Adipose tissue (tissue), 3 donors: ENCODE measurements at regions not wholly inside any gene's neighbourhood (a gene's known extent, or its start where the extent isn't known, plus 50 kb on each side); places are given as distances from the start of the nearest gene placed in this dataset.
"Not testable (repeated sequence)": the region's sequence is repeated elsewhere in the genome, so short reads cannot be mapped to it uniquely, and the experiment has no call there.

Experiments
- H3K27ac ChIP-seq: one replicate; pipeline ENCODE4 v1.5.1; 2013; ENCODE audit warnings: low read depth, low read length
- WGBS, 3 donors: extraction: QIAGEN DNeasy Blood & Tissue Kit; methylation state at CpG; one replicate each; pipeline ENCODE4 v1.1.7; 2013; 5-methylcytosine and 5-hydroxymethylcytosine counted together
- donor health status: healthy with polysubstance abuse.
- donor health status: Bipolar disorder and iron deficiency.
- donor health status: healthy.

DNA sequence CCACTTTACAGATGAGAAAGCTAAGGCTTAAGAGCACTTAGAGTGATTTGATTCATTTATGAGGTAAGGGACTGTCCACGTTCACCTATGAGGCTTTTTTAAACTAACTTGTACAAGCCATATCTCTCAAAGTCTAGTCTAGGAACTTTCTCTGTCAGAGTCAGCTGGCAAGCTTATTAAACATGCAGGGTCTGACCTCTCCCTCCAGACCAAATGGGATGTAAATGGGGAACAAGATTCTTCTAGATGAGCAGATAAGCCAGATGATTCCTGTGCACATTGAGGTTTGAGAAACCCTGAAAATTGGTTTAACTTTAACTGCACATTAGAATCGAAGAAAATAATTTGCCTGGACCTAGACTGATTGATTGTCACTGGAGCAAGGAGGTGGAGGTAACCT lies 160.0 kb upstream of the SPRY1 start:
- H3K27ac ChIP-seq, result no peak overlapping the region
- 63 to 75% (median 63%) methylated on average over 2 of the region's 2 CpGs for whole genome bisulfite sequencing, 3 donors

DNA sequence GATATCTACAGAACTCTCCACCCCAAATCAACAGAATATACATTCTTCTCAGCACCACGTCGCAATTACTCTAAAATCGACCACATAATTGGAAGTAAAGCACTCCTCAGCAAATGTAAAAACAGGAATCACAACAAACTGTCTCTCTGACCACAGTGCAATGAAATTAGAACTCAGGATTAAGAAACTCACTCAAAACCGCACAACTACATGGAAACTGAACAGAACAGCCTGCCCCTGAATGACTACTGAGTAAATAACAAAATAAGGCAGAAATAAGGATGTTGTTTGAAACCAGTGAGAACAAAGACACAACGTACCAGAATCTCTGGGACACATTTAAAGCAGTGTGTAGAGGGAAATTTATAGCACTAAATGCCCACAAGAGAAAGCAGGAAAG lies 156.3 kb upstream of the SPRY1 start:
- WGBS, 3 donors, result 55 to 93% (median 73%) methylated on average over 5 of the region's 5 CpGs
- not testable (repeated sequence) for H3K27ac ChIP-seq

- not testable (repeated sequence) for H3K27ac ChIP-seq
- WGBS, 3 donors, result 92 to 96% (median 95%) methylated on average over 3 of the region's 3 CpGs
These were observed 153.4 kb upstream of the SPRY1 start for GRCh38 chr4:123243220-123243619.

- 45 to 74% (median 50%) methylated on average over 6 of the region's 6 CpGs for WGBS, 3 donors
- H3K27ac ChIP-seq, result no peak overlapping the region
These were observed 152.5 kb upstream of the SPRY1 start for GRCh38 chr4:123244137-123244536.

DNA sequence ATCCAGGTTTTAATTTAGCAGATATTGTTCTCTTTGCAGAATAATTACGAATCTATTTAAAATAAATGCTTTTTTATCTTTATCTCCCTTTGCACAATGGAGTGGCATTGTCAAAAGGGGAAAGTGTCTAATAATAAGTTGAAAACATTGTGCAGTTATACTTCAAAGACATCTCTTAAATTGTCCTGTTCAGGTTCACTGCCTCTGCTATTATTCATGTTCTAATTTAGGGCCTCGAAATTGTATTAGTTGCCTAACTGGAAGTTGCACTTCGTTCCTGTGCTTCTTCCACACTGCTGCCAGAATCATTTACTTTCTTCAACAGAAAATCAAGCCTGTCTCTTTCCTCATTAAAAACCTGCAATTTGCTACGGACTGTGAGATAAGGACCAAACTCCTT lies 150.5 kb upstream of the SPRY1 start:
- no peak overlapping the region for H3K27ac ChIP-seq
- 47 to 83% (median 49%) methylated on average over 4 of the region's 4 CpGs for WGBS, 3 donors

GRCh38 chr4:123248085-123248659 lies 148.4 kb upstream of the SPRY1 start:
- 35 to 76% (median 43%) methylated on average over 1 of the region's 1 CpG for WGBS, 3 donors
- H3K27ac ChIP-seq, result no peak overlapping the region

DNA sequence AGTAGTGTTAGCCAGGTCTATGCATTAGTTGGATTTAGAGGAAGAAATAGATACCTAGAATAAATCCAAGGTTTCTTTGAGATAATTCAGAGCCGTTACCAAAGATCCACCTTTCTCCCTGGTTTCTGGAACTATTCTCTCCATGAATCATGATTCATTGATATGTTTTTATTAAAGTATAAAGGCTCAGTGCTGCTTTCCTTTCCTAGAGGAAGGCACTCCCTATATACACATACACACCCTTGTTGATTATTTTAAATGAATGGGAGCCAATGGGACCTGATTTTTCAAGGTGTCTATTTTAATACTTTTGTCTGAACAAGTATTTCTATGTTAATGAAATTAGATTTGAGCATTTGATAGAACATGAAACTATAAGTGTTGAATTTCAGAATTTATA lies 146.8 kb upstream of the SPRY1 start:
- 61 to 81% (median 68%) methylated on average over 1 of the region's 1 CpG for WGBS, 3 donors
- H3K27ac ChIP-seq, result no peak overlapping the region

DNA sequence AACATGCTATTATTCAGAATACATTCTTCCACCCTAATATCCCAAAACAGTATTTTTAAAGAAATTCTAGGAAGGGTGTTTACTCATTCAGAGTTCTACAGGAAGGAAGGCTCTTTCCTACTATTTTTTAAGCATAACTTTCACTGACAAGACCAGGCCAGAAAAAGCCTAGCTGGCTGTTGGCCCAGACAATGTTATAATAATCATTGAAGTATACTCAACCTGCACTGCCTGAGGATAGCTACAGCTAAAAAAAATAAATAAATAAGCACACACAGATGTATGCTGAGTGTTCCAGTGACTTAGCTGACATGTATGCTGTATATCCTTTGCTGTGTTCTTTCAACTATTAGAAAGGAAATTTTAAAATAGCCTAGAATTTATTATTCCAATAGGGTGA lies 145.8 kb upstream of the SPRY1 start:
- H3K27ac ChIP-seq, result no peak overlapping the region

DNA sequence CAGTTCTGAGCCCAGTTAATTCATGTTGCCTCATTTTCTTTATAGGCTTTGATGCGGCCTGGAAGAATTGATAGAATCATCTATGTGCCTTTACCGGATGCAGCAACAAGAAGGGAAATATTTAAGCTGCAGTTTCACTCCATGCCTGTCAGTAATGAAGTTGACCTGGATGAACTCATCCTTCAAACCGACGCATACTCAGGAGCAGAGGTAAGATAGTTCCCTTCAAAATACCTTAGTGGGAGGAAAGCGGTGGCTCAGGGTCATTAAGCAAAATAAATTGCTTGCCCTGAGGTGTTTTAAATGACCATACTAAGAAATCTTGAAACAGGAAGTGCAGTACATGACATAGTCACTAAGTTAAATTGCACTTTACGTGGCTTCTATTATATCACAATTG lies 140.6 kb upstream of the SPRY1 start:
- WGBS, 3 donors, result 89 to 92% (median 90%) methylated on average over 6 of the region's 6 CpGs

DNA sequence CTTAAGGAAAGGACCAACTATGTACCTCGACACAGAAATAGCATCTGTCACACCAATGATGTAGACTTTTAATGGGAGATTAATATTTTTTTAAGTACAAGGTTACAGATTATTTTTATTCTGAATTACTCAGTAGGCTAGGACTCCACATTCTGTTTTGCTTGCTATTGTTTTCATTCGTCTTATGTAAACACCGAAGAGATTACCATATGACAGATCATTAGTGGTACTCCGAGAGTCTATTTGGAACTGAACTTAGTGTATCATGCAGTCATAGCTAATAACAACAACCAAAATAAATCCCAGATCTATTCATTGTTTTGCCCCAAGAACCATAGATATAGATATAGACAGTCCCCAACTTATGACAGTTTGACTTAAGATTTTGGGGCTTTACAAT lies 139.7 kb upstream of the SPRY1 start:
- no peak overlapping the region for H3K27ac ChIP-seq
- WGBS, 3 donors, result 89 to 96% (median 94%) methylated on average over 4 of the region's 4 CpGs

More for the DNA sequence above, 140.6 kb upstream of the SPRY1 start:
- no peak overlapping the region for H3K27ac ChIP-seq

DNA sequence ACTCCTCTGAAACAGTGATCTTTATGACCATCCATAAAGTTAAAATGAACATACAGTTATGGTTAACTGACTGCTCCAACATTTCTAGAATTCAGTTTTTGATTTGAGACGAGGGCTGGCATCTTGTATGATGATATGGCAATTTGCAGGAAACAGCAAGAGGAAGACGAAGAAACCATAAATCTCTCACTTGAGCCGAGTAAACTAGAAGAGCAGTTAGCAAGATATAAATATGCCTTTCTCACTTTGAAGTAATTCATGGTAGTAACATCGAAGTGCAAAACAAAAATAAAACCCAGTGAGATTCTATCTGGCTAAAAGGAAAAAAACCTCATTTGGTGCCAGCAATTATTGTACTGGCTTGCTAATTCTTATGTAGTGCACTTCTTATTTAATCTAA lies 139.0 kb upstream of the SPRY1 start:
- H3K27ac ChIP-seq, result no peak overlapping the region

DNA sequence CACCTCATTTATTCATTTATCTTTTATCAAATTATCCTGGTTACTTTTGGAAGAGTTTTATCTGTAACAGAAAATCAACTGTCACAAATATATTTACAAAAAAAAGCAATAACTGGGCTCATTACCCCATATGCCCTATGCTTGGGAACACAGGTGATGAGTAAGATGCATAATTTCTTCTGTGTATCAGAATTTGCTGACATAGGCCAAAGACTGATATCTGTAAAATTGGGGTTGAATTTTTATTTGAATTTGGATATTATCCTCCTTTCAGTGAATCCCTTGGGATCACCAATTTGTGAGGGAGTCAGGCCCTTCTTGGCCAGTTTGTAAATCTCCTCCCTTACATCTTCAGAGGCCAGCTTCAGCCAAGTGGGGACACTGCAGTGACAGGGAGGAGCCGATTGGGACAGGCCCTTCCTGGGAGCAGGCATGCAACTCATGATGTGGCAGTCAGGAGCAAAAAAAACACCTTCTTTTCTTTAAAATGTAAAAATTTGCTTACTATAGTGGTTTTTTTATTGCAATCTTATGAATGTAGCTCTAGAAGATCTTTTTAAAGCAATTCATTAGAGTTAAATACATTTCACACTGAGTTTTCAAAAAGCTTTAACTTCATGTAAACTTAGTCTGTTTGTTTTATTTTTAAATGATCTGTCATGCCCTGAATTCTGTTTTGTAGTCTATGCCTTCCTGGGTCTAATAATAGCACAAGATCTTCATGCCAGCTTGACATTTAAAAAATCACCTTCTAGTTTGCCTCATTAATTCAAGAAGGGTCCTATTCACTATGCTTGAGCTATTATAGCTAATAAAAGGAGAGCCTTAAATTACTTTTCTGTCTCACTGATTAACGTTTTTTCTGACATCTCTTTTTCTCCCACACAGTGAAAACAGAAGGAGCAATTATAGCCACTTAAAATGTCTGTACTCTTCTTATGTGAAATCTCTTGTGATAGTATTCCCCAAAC lies 136.6 kb upstream of the SPRY1 start:
- WGBS, 3 donors, result 50 to 72% (median 50%) methylated on average over 2 of the region's 2 CpGs
- no peak overlapping the region for H3K27ac ChIP-seq

More for the DNA sequence above, 139.0 kb upstream of the SPRY1 start:
- WGBS, 3 donors, result 26 to 75% (median 30%) methylated on average over 4 of the region's 4 CpGs

DNA sequence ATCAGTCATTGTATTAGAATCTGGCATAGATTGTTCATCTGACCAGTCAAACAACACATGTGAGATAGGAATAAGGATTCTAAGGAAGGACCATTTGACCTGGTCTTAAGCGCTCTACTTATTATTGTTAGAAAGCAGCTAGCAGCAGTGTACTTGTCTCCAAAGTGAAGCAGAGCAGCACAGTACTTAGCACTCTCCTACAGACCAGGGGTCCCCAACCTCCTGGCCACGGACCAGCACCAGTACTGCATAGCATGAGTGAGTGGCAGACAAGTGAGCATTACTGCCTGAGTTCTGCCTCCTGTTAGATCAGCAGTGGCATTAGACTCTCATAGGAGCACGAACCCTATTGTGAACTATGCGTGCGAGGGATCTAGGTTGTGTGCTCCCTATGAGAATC lies 135.9 kb upstream of the SPRY1 start:
- H3K27ac ChIP-seq, result no peak overlapping the region

DNA sequence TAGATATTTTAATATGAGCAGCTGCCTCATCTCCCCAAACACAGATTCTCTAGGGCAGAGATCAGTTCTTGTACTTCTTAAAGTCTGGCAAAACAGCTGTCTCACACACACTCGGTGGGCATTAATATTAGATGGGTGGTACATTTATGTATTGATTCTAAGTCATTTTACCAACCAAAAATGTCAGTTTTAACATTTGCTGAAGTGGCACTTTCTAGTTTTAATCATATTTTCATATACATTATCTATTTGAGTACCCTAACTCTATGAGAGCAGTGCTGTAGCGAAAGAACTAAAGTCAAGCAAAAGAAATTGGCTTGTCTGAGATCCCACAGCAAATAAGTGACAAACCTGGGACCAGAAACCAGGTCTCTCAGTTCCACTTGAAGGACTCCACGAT lies 134.5 kb upstream of the SPRY1 start:
- WGBS, 3 donors, result 88 to 90% (median 89%) methylated on average over 3 of the region's 3 CpGs
- H3K27ac ChIP-seq, result no peak overlapping the region

More for the DNA sequence above, 135.9 kb upstream of the SPRY1 start:
- WGBS, 3 donors, result 95 to 96% (median 95%) methylated on average over 5 of the region's 5 CpGs

DNA sequence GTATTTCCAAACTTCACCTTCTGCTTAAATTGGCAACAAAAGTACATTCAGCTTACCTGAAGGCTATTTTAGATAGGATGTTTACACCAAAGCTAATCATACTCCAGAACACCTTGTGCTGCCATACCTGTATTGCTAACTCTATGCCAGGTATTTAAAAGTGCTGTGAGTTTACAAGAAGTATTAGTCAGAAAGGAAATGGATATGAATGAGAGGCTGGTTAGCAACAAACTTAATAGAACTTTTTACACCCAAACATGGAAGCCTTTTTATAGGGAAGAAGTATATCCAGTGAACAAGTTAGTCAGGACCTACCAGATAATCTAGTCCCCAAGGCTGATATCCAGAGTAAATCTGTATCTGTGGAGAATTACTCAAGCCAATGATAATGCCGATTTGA lies 131.2 kb upstream of the SPRY1 start:
- no peak overlapping the region for H3K27ac ChIP-seq
- WGBS, 3 donors, result 82 to 92% (median 88%) methylated on average over 1 of the region's 1 CpG

GRCh38 chr4:123266221-123266620 lies 130.4 kb upstream of the SPRY1 start:
- H3K27ac ChIP-seq, result no peak overlapping the region

- WGBS, 3 donors, result 95 to 99% (median 95%) methylated on average over 3 of the region's 3 CpGs
- H3K27ac ChIP-seq, result no peak overlapping the region
These were observed 117.8 kb upstream of the SPRY1 start for GRCh38 chr4:123278755-123279154.

DNA sequence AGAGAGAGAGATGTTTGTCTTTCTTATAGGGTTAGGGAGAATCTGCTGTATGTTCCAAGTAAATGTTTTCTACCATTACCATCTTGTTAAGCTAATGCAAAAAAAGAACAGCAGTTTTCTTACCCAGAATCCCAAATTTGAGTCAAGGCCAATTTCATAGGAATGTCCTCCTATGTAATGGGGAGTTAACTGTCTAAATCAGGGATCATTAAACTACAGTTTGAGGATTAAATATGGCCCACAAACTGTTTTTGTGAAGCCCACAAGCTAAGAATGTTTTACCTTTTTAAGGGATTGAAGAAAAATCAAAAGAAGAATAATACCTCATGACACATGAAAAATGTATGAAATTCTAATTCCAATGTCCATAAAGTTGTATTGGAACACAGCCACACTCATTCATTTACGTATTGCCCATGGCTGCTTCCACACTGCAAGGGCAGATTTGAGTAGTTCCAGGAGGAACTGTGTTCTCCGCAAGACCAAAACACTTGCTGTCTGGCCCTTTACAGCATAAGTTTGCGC lies 113.2 kb upstream of the SPRY1 start:
- no peak overlapping the region for H3K27ac ChIP-seq
- 81 to 98% (median 87%) methylated on average over 3 of the region's 3 CpGs for WGBS, 3 donors

DNA sequence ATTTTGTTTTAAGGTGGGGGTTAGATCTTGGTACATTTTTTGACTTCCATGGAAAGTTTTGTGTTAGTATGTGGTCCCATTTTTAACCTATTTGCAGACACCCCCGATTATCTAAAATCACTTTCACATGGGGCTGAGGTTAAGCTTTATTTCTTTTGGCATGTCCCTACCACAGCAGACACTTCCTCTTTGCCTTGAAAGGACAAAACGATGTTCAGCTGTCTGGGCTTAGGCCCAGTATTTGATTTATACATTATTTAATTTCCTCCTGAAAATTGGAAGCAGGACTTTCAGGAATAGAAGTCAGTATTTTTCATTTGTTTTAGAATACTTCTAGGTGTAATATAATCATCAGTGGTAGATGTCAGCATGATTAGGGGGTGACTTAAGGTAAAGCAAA lies 112.4 kb upstream of the SPRY1 start:
- 6 to 37% (median 10%) methylated on average over 2 of the region's 2 CpGs for WGBS, 3 donors
- H3K27ac ChIP-seq, result no peak overlapping the region
